BJ (cell line): ENCODE measurements at regions not wholly inside any gene's neighbourhood (a gene's known extent, or its start where the extent isn't known, plus 50 kb on each side); places are given as distances from the start of the nearest gene placed in this dataset.

Experiments
- CTCF ChIA-PET: fragments of 350-600 bp; formaldehyde crosslinking; extraction: SDS; loops from one replicate; lab custom pipeline; 2021; ENCODE audit warnings: antibody characterized with exemption, inconsistent platforms; lab: Yijun Ruan, JAX
- POLR2A ChIA-PET: fragments of 300-600 bp; sonication (Branson Sonifier 250); formaldehyde crosslinking; extraction: SDS; loops from one replicate; lab custom pipeline; 2021; ENCODE audit warnings: antibody characterized with exemption; lab: Charles Lee
- DNase-seq: peaks from one replicate; pipeline ENCODE4 v3.0.0-alpha.2; 2011; ENCODE audit warnings: low read depth
- H3K27me3 ChIP-seq: 2 replicates; pipeline ENCODE4 v1.6.0; 2011; ENCODE audit warnings: low read length; ENCODE audit not compliant: control insufficient read depth, insufficient read depth
- H3K36me3 ChIP-seq: 2 replicates; pipeline ENCODE4 v1.5.1; 2011; ENCODE audit warnings: low read length; ENCODE audit not compliant: control insufficient read depth, insufficient read depth
- H3K4me3 ChIP-seq: 2 replicates; pipeline ENCODE4 v1.5.1; 2011; ENCODE audit warnings: low read depth, mild to moderate bottlenecking, control low read depth, low read length
- TF ChIP-seq, protein P1 (sequence below): IDR thresholded peaks from 2 replicates; pipeline ENCODE4 v1.5.1; 2011; ENCODE audit warnings: low read depth, mild to moderate bottlenecking, control low read depth, inconsistent platforms, low read length, moderate library complexity; ENCODE audit not compliant: insufficient read depth

DNA sequence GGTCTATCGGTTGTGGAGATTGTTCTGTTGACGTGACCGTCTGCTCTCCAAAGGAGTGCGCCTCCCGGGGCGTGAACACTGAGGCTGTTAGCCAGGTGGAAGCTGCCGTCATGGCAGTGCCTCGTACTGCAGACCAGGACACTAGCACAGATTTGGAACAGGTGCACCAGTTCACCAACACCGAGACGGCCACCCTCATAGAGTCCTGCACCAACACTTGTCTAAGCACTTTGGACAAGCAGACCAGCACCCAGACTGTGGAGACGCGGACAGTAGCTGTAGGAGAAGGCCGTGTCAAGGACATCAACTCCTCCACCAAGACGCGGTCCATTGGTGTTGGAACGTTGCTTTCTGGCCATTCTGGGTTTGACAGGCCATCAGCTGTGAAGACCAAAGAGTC lies 128.9 kb upstream of the DMRT1 start:
- Histone ChIP-seq H3K36me3 (peaks cover 19% of the 10 kb centered on the region), H3K27me3 (no peaks in the 10 kb centered on the region), H3K4me3 (no peak overlapping the region)
- no peak for DNase-seq
- POLR2A ChIA-PET: no interaction called here
- CTCF ChIA-PET: no interaction called here
- TF ChIP-seq, protein P1, sequence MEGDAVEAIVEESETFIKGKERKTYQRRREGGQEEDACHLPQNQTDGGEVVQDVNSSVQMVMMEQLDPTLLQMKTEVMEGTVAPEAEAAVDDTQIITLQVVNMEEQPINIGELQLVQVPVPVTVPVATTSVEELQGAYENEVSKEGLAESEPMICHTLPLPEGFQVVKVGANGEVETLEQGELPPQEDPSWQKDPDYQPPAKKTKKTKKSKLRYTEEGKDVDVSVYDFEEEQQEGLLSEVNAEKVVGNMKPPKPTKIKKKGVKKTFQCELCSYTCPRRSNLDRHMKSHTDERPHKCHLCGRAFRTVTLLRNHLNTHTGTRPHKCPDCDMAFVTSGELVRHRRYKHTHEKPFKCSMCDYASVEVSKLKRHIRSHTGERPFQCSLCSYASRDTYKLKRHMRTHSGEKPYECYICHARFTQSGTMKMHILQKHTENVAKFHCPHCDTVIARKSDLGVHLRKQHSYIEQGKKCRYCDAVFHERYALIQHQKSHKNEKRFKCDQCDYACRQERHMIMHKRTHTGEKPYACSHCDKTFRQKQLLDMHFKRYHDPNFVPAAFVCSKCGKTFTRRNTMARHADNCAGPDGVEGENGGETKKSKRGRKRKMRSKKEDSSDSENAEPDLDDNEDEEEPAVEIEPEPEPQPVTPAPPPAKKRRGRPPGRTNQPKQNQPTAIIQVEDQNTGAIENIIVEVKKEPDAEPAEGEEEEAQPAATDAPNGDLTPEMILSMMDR: no peak

DNA sequence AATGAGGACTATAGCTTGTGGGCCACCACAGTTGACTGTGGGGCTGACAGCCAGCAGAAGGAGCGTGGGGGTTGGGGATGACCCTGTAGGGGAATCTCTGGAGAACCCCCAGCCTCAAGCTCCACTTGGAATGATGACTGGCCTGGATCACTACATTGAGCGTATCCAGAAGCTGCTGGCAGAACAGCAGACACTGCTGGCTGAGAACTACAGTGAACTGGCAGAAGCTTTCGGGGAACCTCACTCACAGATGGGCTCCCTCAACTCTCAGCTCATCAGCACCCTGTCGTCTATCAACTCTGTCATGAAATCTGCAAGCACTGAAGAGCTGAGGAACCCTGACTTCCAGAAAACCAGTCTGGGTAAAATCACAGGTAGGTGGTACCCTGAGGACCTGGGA lies 128.4 kb upstream of the DMRT1 start:
- ChIA-PET CTCF (no interaction called here), POLR2A (no interaction called here)
- H3K4me3 ChIP-seq: no peak overlapping the region
- no peak for DNase-seq
- no peaks in the 10 kb centered on the region for H3K27me3 ChIP-seq
- TF ChIP-seq, protein P1: no peak
- peaks cover 19% of the 10 kb centered on the region for H3K36me3 ChIP-seq

DNA sequence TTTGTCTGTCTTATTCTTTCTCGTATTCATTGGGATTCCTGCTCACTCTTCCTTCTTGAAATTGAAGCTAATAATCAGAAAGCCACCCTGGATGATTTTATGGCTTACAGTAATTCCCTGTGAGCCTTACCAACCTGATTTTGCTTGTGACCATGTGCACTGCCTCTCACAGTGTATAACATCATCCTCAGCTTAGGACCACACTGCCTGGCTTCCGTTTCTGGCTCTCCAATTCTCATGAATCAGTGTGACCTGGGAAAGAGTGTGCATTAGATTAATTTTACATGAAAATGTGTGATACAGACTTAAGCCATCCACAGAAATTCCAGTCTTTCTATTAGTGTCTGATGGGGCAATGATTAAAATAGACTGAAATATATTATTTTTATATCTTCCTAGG lies 126.8 kb upstream of the DMRT1 start:
- ChIA-PET POLR2A (no interaction called here), CTCF (interaction anchor here (1.0 to 1.9 kb wide), 2 partner anchors 17 to 20 kb away, joined by 3 to 4 read pairs; no protein-coding TSS in a partner anchor)
- DNase-seq: no peak
- TF ChIP-seq, protein P1: no peak
- Histone ChIP-seq H3K36me3 (peaks cover 19% of the 10 kb centered on the region), H3K4me3 (no peak overlapping the region), H3K27me3 (no peaks in the 10 kb centered on the region)

DNA sequence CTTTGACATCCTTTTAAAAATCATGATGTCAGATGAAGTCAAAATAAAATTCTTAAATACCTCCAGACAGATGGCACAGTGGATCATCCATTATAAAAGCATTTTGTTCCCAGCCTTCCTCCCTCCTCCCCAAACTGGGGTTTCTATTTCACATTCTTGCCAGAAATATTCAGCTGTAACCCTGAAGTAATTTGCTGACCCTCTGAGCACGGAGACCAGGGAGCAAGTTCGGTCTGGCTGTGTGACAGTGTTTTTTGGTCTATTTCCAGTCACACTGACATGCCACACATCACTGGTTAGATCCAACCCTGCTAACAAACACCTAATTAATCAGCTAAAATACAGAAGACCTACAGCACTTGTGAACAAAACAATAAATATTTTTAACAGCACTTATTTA lies 126.2 kb upstream of the DMRT1 start:
- POLR2A ChIA-PET: no interaction called here
- Histone ChIP-seq H3K27me3 (no peaks in the 10 kb centered on the region), H3K36me3 (peaks cover 19% of the 10 kb centered on the region), H3K4me3 (no peak overlapping the region)
- no peak for DNase-seq
- TF ChIP-seq, protein P1: no peak
- CTCF ChIA-PET: interaction anchor here (1.0 to 1.9 kb wide), 3 partner anchors 16 to 21 kb away, joined by 3 to 4 read pairs (median 3); no protein-coding TSS in a partner anchor

DNA sequence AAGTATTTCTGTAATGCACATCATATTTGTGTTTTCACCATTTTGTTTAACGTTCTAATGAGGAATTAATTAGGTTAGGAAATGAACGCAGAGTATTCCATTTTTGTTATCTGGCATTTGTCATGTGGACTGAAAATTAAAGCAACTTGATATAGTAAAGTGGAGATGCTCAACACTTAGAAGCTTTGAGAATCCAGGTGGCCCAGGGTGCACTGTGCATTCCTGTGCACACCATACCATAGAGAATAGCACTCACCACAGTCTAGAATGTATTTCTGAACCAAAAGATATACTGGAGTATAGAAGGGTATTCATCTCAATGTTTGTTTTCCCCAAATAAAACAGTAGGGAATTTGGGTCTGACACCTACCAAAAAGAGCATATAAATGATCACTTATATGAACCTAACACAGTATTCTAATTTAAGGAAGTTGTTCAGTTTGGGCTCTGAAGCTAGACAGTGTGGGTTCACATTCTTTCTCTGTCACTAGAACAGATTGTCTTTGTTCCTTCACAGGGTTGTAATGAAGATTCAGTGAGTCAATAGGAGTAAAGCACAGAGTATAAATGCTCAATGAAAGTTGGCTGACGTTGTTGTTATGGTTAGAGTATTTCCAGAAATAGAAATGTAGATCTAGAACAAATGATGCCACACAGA lies 125.6 kb upstream of the DMRT1 start:
- Histone ChIP-seq H3K4me3 (no peak overlapping the region), H3K36me3 (peaks cover 18% of the 10 kb centered on the region), H3K27me3 (no peaks in the 10 kb centered on the region)
- POLR2A ChIA-PET: no interaction called here
- TF ChIP-seq, protein P1: no peak
- no peak for DNase-seq
- CTCF ChIA-PET: interaction anchor here (1.4 to 1.9 kb wide), 2 partner anchors 15 to 16 kb away, joined by 3 to 4 read pairs; no protein-coding TSS in a partner anchor
